H1 (cell line): ENCODE measurements at regions not wholly inside any gene's neighbourhood (a gene's known extent, or its start where the extent isn't known, plus 50 kb on each side); places are given as distances from the start of the nearest gene placed in this dataset.

Experiments
- CHD2 ChIP-seq: IDR thresholded peaks from 2 replicates; pipeline ENCODE4 v1.6.1; 2012; ENCODE audit warnings: low read length, improper control_type of control experiment
- CTCF ChIP-seq, 3 experiments: IDR thresholded peaks; 1 replicate in 2 of 3; 2 replicates in 1 of 3; pipeline versions ENCODE4 v1.5.1 to v1.6.1; 2011; ENCODE audit warnings: low read length in 3 of 3, mild to moderate bottlenecking in 3 of 3, inconsistent platforms in 2 of 3, low read depth in 1 of 3, moderate library complexity in 1 of 3; ENCODE audit not compliant: insufficient read depth in 1 of 3; ENCODE audit errors: control extremely low read depth in 1 of 3
- GTF2F1 ChIP-seq: IDR thresholded peaks from 2 replicates; pipeline ENCODE4 v1.6.1; 2012; ENCODE audit warnings: low read depth, low read length, improper control_type of control experiment, borderline replicate concordance
- SUZ12 ChIP-seq: fragments of 200-600 bp; sonication (generic); IDR thresholded peaks from 2 replicates; pipeline ENCODE4 v1.6.1; 2012; ENCODE audit warnings: mild to moderate bottlenecking, inconsistent platforms, low read length, moderate library complexity, mixed read lengths

GRCh38 chr9:85130764-85131163, 461.2 kb downstream of the NTRK2 start:
- no peak for TF ChIP-seq GTF2F1
- no peak for TF ChIP-seq SUZ12
- TF ChIP-seq CHD2 = no peak
- TF ChIP-seq CTCF (IDR thresholded peaks at IDR 0.05; ENCODE audit: control extremely low read depth in 1 of 3, insufficient read depth in 1 of 3, low read depth in 1 of 3, low read length in 3 of 3) = no peak
